GM13976 (cell line): ENCODE measurements at regions not wholly inside any gene's neighbourhood (a gene's known extent, or its start where the extent isn't known, plus 50 kb on each side); places are given as distances from the start of the nearest gene placed in this dataset.
A peak's percentile ranks its signal among the peaks of the same experiment; 100 is the strongest.

ENCODE experiments used
- DNase-seq: peaks from one replicate; pipeline ENCODE4 v3.0.0; 2012; ENCODE audit warnings: low spot score
- CTCF ChIP-seq: IDR thresholded peaks from 2 replicates; pipeline ENCODE4 v1.5.1; 2012; ENCODE audit warnings: borderline replicate concordance, mild to moderate bottlenecking; ENCODE audit not compliant: insufficient read depth; ENCODE audit errors: extremely low read depth, missing control alignments, control extremely low read depth
- in situ Hi-C: fragments of 300-500 bp; cut with MboI; formaldehyde crosslinking; loops from one replicate; pipeline ENCODE4 v1.12.0; 2022; ENCODE audit warnings: low sequenced_read_pairs, mixed read lengths, inconsistent platforms; ENCODE audit not compliant: unreplicated experiment

GRCh38 chr4:113826421-113826820, 64.9 kb upstream of the CAMK2D start:
- DNase-seq, result no peak
- TF ChIP-seq CTCF, result no peak
- in situ Hi-C loops, result no loop called here

GRCh38 chr4:113825272-113825671, 63.7 kb upstream of the CAMK2D start:
- TF ChIP-seq CTCF, result no peak
- in situ Hi-C loops, result no loop called here
- DNase-seq, result no peak

GRCh38 chr4:113824396-113824795, 62.9 kb upstream of the CAMK2D start:
- DNase-seq, result no peak
- no peak for TF ChIP-seq CTCF
- in situ Hi-C loops, result no loop called here

GRCh38 chr4:113823291-113823659, 61.7 kb upstream of the CAMK2D start:
- DNase-seq, result peak; percentile 20
- no peak for TF ChIP-seq CTCF
- in situ Hi-C loops, result no loop called here

- no peak for TF ChIP-seq CTCF
- peak; percentile 24 for DNase-seq
- in situ Hi-C loops, result no loop called here
Observed at GRCh38 chr4:113822555-113823290, 61.2 kb upstream of the CAMK2D start.

GRCh38 chr4:113821856-113822255, 60.3 kb upstream of the CAMK2D start:
- no peak for DNase-seq
- in situ Hi-C loops, result no loop called here
- TF ChIP-seq CTCF, result no peak
